Neural crest cell (in vitro differentiated cells): ENCODE measurements at regions not wholly inside any gene's neighbourhood (a gene's known extent, or its start where the extent isn't known, plus 50 kb on each side); places are given as distances from the start of the nearest gene placed in this dataset.
"Not testable (repeated sequence)": the region's sequence is repeated elsewhere in the genome, so short reads cannot be mapped to it uniquely, and the experiment has no call there.

Source experiments
- DNase-seq: peaks from one replicate; pipeline ENCODE4 v3.0.0; 2021; ENCODE audit warnings: low read depth, mixed read lengths, low spot score
- H3K27ac Mint-ChIP-seq: one replicate; pipeline ENCODE4 v1.8.0; 2021; ENCODE audit warnings: mild to moderate bottlenecking, mixed read lengths; ENCODE audit not compliant: unreplicated experiment
- H3K27me3 Mint-ChIP-seq: 2 replicates; pipeline ENCODE4 v1.8.0; 2021; ENCODE audit warnings: low read depth, mild to moderate bottlenecking, mixed read lengths
- H3K36me3 Mint-ChIP-seq: 2 replicates; pipeline ENCODE4 v1.8.0; 2021; ENCODE audit warnings: low read depth, mild to moderate bottlenecking, mixed read lengths
- H3K4me1 Mint-ChIP-seq: 2 replicates; pipeline ENCODE4 v1.8.0; 2021; ENCODE audit warnings: mixed read lengths
- H3K4me3 Mint-ChIP-seq: one replicate; pipeline ENCODE4 v1.8.0; 2021; ENCODE audit warnings: mild to moderate bottlenecking, mixed read lengths
- H3K9me3 Mint-ChIP-seq: 2 replicates; pipeline ENCODE4 v1.8.0; 2021; ENCODE audit warnings: mixed read lengths
- TF ChIP-seq, protein P1 (sequence below): fragments of 200-600 bp; sonication (generic); conservative IDR thresholded peaks from 2 replicates; pipeline ENCODE4 v1.5.0; 2021; ENCODE audit warnings: antibody characterized with exemption, mild to moderate bottlenecking

- DNase-seq, result no peak
- peaks cover 4% of the 10 kb centered on the region for H3K27me3 Mint-ChIP-seq
- TF ChIP-seq, protein P1, sequence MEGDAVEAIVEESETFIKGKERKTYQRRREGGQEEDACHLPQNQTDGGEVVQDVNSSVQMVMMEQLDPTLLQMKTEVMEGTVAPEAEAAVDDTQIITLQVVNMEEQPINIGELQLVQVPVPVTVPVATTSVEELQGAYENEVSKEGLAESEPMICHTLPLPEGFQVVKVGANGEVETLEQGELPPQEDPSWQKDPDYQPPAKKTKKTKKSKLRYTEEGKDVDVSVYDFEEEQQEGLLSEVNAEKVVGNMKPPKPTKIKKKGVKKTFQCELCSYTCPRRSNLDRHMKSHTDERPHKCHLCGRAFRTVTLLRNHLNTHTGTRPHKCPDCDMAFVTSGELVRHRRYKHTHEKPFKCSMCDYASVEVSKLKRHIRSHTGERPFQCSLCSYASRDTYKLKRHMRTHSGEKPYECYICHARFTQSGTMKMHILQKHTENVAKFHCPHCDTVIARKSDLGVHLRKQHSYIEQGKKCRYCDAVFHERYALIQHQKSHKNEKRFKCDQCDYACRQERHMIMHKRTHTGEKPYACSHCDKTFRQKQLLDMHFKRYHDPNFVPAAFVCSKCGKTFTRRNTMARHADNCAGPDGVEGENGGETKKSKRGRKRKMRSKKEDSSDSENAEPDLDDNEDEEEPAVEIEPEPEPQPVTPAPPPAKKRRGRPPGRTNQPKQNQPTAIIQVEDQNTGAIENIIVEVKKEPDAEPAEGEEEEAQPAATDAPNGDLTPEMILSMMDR, result no peak
Observed at GRCh38 chr16:58889516-58889915, 155.4 kb upstream of the GOT2 start.

GRCh38 chr16:58885528-58886170 lies 151.5 kb upstream of the GOT2 start:
- Mint-ChIP-seq H3K9me3 (peaks cover 4% of the 10 kb centered on the region), H3K27ac (no peak overlapping the region), H3K27me3 (peaks cover 4% of the 10 kb centered on the region), H3K4me1 (no peaks in the 10 kb centered on the region), H3K36me3 (no peaks in the 10 kb centered on the region), H3K4me3 (no peak overlapping the region)
- TF ChIP-seq, protein P1, result no peak
- DNase-seq, result no peak

More at GRCh38 chr16:58889516-58889915, 155.4 kb upstream of the GOT2 start:
- no peak overlapping the region for H3K27ac Mint-ChIP-seq
- H3K4me1 Mint-ChIP-seq, result no peaks in the 10 kb centered on the region
- H3K9me3 Mint-ChIP-seq, result peaks cover 5% of the 10 kb centered on the region
- H3K4me3 Mint-ChIP-seq, result no peak overlapping the region
- no peaks in the 10 kb centered on the region for H3K36me3 Mint-ChIP-seq

- DNase-seq, result no peak
- H3K4me3 Mint-ChIP-seq, result no peak overlapping the region
- H3K36me3 Mint-ChIP-seq, result no peaks in the 10 kb centered on the region
- no peak overlapping the region for H3K27ac Mint-ChIP-seq
- H3K4me1 Mint-ChIP-seq, result no peaks in the 10 kb centered on the region
- H3K9me3 Mint-ChIP-seq, result peaks cover 9% of the 10 kb centered on the region
- TF ChIP-seq, protein P1, result no peak
- no peaks in the 10 kb centered on the region for H3K27me3 Mint-ChIP-seq
Observed at GRCh38 chr16:58884141-58884540, 150.0 kb upstream of the GOT2 start.

- Mint-ChIP-seq H3K4me3 (no peak overlapping the region), H3K9me3 (peaks cover 10% of the 10 kb centered on the region), H3K36me3 (peaks cover 1% of the 10 kb centered on the region), H3K4me1 (no peaks in the 10 kb centered on the region), H3K27me3 (no peaks in the 10 kb centered on the region), H3K27ac (no peak overlapping the region)
- TF ChIP-seq, protein P1, result no peak
- no peak for DNase-seq
Observed at GRCh38 chr16:58883131-58883530, 149.0 kb upstream of the GOT2 start.

DNA sequence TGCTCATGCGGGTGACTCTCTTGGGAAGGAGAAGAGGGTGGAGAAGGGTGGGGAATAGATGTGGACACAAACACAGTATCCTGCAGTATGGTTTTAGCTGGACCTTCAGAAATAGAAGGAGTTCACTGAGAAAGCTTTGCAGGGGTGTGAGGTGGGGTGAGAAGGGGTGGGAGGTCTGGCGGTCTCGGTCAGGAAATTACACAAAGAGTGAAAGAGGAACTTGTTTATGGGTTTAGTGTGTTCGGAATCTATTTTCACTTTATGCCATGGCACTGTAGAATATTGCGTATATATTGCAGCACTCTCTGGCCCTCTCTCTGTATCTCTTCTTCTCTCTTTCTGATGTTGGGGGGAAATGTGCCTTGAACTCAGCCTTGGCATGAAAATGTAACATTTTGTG lies 148.2 kb upstream of the GOT2 start:
- DNase-seq, result no peak
- Mint-ChIP-seq H3K4me1 (no peaks in the 10 kb centered on the region), H3K36me3 (peaks cover 2% of the 10 kb centered on the region), H3K4me3 (no peak overlapping the region), H3K27ac (no peak overlapping the region), H3K9me3 (peaks cover 14% of the 10 kb centered on the region), H3K27me3 (no peaks in the 10 kb centered on the region)
- TF ChIP-seq, protein P1, result no peak

DNA sequence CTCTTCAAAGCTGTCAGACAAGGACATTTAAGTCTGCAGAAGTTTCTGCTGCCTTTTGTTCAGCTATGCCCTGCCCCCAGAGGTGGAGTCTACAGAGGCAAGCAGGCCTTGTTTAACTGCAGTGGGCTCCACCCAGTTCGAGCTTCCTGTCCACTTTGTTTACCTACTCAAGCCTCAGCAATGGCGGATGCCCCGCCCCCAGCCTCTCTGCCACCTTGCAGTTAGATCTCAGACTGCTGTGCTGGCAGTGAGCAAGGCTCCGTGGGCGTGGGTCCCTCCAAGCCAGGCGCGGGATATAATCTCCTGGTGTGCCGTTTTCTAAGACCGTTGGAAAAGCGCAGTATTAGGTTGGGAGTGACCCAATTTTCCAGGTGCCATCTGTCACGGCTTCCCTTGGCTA lies 144.5 kb upstream of the GOT2 start:
- peaks cover 24% of the 10 kb centered on the region for H3K9me3 Mint-ChIP-seq
- DNase-seq, H3K27me3 Mint-ChIP-seq, H3K4me3 Mint-ChIP-seq, H3K27ac Mint-ChIP-seq, H3K36me3 Mint-ChIP-seq, H3K4me1 Mint-ChIP-seq: not testable (repeated sequence)
